22Rv1 (cell line): ENCODE measurements at regions not wholly inside any gene's neighbourhood (a gene's known extent, or its start where the extent isn't known, plus 50 kb on each side); places are given as distances from the start of the nearest gene placed in this dataset.
"Not testable (repeated sequence)": the region's sequence is repeated elsewhere in the genome, so short reads cannot be mapped to it uniquely, and the experiment has no call there.

Source experiments
- H3K27ac ChIP-seq: fragments of 450-650 bp; 2 replicates; pipeline ENCODE4 v1.5.1; 2017
- ZFX ChIP-seq: fragments of 450-650 bp; IDR thresholded peaks from 2 replicates; pipeline ENCODE4 v1.6.1; 2017; ENCODE audit warnings: antibody characterized with exemption, borderline replicate concordance
- TF ChIP-seq, protein P1 (sequence below): fragments of 450-650 bp; IDR thresholded peaks from 2 replicates; pipeline ENCODE4 v1.5.1; 2017; ENCODE audit warnings: mild to moderate bottlenecking

DNA sequence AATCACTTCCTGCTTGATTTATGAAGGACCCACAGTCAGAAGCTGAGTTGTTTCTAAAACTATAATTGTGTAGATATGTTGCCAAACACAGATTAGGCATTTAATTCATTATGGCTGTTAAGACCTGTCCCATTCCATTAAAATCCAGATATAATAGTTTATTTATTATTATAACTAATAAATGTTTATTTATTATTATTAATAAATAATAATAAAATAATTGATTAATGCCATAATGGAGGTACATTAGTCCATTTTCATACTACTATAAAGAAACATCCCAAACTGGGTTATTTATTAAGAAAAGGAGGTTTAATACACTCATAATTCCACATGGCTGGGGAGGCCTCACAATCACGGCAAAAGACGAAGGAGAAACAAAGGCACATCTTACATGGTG lies 1240.9 kb downstream of the CDH11 start:
- no peak for TF ChIP-seq ZFX
- TF ChIP-seq, protein P1, sequence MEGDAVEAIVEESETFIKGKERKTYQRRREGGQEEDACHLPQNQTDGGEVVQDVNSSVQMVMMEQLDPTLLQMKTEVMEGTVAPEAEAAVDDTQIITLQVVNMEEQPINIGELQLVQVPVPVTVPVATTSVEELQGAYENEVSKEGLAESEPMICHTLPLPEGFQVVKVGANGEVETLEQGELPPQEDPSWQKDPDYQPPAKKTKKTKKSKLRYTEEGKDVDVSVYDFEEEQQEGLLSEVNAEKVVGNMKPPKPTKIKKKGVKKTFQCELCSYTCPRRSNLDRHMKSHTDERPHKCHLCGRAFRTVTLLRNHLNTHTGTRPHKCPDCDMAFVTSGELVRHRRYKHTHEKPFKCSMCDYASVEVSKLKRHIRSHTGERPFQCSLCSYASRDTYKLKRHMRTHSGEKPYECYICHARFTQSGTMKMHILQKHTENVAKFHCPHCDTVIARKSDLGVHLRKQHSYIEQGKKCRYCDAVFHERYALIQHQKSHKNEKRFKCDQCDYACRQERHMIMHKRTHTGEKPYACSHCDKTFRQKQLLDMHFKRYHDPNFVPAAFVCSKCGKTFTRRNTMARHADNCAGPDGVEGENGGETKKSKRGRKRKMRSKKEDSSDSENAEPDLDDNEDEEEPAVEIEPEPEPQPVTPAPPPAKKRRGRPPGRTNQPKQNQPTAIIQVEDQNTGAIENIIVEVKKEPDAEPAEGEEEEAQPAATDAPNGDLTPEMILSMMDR: no peak

DNA sequence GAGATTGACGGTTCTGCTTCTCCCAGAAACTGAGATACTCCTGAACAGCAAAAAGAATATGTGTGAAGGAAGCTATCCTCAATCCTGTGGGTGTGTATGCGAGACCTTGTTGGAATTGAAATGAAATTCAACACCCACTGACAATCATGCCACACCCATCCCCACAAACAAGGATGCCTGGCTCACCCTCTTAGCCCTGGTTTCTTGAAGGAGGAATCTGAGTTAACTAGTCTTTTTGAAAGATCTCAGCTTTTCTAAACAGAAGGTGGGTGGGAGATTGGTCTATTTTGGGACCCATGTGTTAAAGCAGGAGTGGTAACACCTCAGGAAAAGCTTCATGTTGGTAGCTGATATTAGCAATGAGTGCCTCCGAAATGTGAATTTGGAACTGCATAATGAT lies 1244.5 kb downstream of the CDH11 start:
- TF ChIP-seq, protein P1: no peak
- no peak for TF ChIP-seq ZFX
- no peak overlapping the region for H3K27ac ChIP-seq

More for the DNA sequence above, 1240.9 kb downstream of the CDH11 start:
- H3K27ac ChIP-seq: no peak overlapping the region

DNA sequence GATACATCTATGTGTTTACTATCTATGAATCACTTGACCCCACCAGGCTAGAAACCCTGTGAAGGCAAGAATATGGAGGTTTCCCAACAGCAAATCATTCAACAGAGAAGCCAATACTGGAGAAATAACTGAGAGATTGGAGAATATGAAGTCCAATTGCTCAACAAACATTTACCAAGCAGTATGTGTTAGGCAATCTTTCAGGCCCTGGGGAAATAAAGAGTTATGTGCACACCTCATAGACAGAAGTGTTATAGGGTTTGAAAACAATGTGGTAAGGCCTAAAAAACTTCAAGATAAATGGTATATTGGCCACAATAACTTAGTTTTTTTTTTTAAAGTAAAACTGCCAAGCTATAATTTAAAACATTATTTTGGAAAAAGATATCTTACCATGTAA lies 1245.8 kb downstream of the CDH11 start:
- TF ChIP-seq ZFX: no peak
- TF ChIP-seq, protein P1: no peak
- H3K27ac ChIP-seq: no peak overlapping the region

DNA sequence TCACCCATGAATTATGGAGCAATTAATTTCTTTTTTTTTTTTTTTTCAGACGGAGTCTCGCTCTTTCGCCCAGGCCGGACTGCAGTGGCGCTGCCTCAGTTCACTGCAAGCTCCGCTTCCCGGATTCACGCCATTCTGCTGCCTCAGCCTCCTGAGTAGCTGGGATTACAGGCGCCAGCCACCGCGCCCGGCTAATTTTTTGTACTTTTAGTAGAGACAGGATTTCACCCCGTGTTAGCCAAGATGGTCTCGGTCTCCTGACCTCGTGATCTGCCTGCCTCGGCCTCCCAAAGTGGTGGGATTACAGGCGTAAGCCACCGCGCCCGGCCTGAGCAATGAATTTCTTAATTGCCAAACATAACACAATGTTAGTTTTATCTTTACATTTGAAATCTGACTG lies 1261.2 kb downstream of the CDH11 start:
- H3K27ac ChIP-seq: not testable (repeated sequence)

DNA sequence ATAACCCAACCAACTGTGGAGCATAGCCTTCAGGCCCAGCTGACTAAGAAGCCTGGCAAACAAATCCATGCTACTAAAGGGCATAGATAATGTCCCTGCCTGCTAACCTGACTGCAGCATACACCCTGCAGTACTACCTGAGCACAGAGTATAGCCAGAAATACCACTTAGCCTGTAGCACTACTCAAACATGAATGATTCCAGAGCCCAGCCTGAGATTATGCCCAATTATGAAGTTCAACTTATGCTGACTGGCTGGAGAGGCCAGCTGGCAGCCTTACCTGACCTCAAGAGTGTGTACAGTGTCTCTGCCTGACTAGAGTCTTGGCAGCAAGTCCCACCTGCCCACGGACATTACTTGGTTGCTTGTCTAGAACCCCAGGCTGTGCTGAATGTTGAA lies 1265.3 kb downstream of the CDH11 start:
- TF ChIP-seq, protein P1: no peak
- TF ChIP-seq ZFX: no peak
- H3K27ac ChIP-seq: no peak overlapping the region

DNA sequence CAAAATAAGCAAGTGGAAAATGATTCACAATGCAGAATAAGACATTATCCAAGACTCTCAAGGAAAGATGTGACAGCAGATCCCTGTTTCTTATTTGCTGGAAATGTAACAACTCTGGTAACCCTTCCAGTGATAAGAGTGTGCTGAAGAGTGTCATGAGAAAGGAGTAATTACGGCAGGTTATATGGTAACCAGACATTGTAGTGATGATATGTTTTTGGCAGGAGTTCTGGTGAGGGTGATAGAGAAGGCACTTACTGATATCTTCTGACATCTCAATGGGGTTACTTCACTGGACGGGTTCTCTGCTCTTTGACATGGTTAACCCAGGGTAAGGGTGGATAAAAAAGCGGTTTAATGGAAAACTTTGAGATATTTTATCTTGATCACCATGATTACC lies 1270.9 kb downstream of the CDH11 start:
- no peak for TF ChIP-seq ZFX
- TF ChIP-seq, protein P1: no peak
- H3K27ac ChIP-seq: no peak overlapping the region

DNA sequence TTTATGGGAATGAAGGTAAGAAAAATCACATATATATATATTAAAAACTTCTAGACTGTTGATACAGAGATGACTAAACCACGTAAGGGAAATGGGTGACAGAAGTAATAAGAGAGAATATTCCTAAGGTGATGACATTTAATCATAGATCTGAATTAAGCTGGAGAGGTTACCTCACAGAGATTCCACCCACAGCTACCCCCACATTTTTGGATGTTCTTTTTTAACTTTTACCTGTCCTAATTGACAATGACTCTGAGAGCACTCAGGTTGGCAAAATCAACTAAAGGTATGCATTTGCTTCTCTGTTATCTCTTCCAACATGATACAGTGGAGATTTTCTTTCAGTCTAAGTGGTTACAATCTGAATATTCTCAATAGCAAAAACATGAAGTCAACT lies 1280.6 kb downstream of the CDH11 start:
- TF ChIP-seq, protein P1: no peak
- no peak for TF ChIP-seq ZFX

DNA sequence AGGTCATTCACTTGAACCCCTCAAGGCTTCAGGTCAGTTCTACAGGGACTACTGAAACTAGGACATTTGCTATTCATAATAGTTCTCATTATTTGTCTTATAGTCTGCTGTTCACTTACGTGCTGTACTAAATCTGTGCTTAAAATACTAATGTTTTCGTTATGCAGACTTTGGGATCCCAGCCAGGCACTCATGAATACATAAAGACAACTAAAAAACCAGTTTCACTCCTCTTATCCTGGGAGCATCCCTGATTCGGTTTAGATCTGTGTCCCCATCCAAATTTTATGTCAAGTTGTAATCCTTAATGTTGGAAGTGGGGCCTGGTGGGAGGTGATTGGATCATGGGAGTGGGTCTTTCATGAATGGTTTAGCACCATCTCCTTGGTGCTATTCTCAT lies 1291.8 kb downstream of the CDH11 start:
- no peak overlapping the region for H3K27ac ChIP-seq
- TF ChIP-seq, protein P1: no peak
- no peak for TF ChIP-seq ZFX

More for the DNA sequence above, 1280.6 kb downstream of the CDH11 start:
- H3K27ac ChIP-seq: no peak overlapping the region
